Endothelial cell of umbilical vein (primary cell): ENCODE measurements at regions not wholly inside any gene's neighbourhood (a gene's known extent, or its start where the extent isn't known, plus 50 kb on each side); places are given as distances from the start of the nearest gene placed in this dataset.
A peak's percentile ranks its signal among the peaks of the same experiment; 100 is the strongest.

ENCODE experiments used
- BruUV-seq: library from RNA; stranded (reverse); fragments of 400-500 nt; replicated peaks from 2 replicates; lab custom pipeline; 2021; lab: Mats Ljungman, UMichigan
- CTCF ChIA-PET: fragments of 300-600, 350-600 bp; sonication (Branson Sonifier 250); formaldehyde crosslinking; loops from one replicate; lab custom pipeline; 2021; ENCODE audit warnings: antibody characterized with exemption, inconsistent platforms; lab: Charles Lee
- POLR2A ChIA-PET: fragments of 300-600, 350-600 bp; sonication (Branson Sonifier 250); formaldehyde crosslinking; loops from one replicate; lab custom pipeline; 2021; ENCODE audit warnings: antibody characterized with exemption, inconsistent platforms; lab: Charles Lee
- DNase-seq: peaks from one replicate; pipeline ENCODE4 v3.0.0-alpha.2; 2011; ENCODE audit warnings: low read depth, low spot score
- FAIRE-seq: peaks from 2 replicates; lab custom pipeline; 2011; peaks lifted over from hg19 to GRCh38; lab: Jason Lieb, UNC
- H2AFZ ChIP-seq: 2 replicates; pipeline ENCODE4 v1.6.0; 2012; ENCODE audit warnings: low read depth, low read length, control low read depth, inconsistent platforms
- H3K27ac ChIP-seq: 2 replicates; pipeline ENCODE4 v1.5.1; 2011; ENCODE audit warnings: low read depth, mild to moderate bottlenecking, control low read depth, low read length, moderate library complexity; ENCODE audit not compliant: insufficient read depth
- H3K27me3 ChIP-seq, 2 experiments: 2 replicates each; pipeline versions ENCODE4 v1.6.0 to v1.6.1; 2011; ENCODE audit warnings: low read length in 2 of 2, mixed read lengths in 1 of 2; ENCODE audit not compliant: control insufficient read depth in 2 of 2, insufficient read depth in 2 of 2
- H3K36me3 ChIP-seq, 2 experiments: 2 replicates in 1 of 2; 3 replicates in 1 of 2; pipeline ENCODE4 v1.5.1; 2011; ENCODE audit warnings: low read length in 2 of 2, mild to moderate bottlenecking in 1 of 2, moderate library complexity in 1 of 2; ENCODE audit not compliant: control insufficient read depth in 2 of 2, insufficient read depth in 2 of 2; ENCODE audit errors: extremely low read depth in 1 of 2
- H3K4me1 ChIP-seq: 3 replicates; pipeline ENCODE4 v1.5.1; 2011; ENCODE audit warnings: mild to moderate bottlenecking, low read length; ENCODE audit not compliant: control insufficient read depth, insufficient read depth; ENCODE audit errors: extremely low read depth
- H3K4me2 ChIP-seq: 2 replicates; pipeline ENCODE4 v1.6.1; 2011; ENCODE audit warnings: low read length, control low read depth, mixed read lengths; ENCODE audit not compliant: insufficient read depth
- H3K4me3 ChIP-seq, 3 experiments: fragments of 200-600 bp in 1 of 3; sonication (generic), shearing (Covaris generic) in 1 of 3; replicated peaks in 1 of 3; 2 replicates each; pipeline ENCODE4 v1.5.1; 2011 to 2016; ENCODE audit warnings: control low read depth in 3 of 3, low read length in 3 of 3, mild to moderate bottlenecking in 2 of 3, inconsistent platforms in 1 of 3, low read depth in 1 of 3, moderate library complexity in 1 of 3; ENCODE audit not compliant: insufficient read depth in 1 of 3
- H3K79me2 ChIP-seq: 2 replicates; pipeline ENCODE4 v1.6.0; 2012; ENCODE audit warnings: low read length, inconsistent platforms; ENCODE audit not compliant: control insufficient read depth, insufficient read depth
- H3K9ac ChIP-seq: replicated peaks from 2 replicates; pipeline ENCODE3; 2011; ENCODE audit warnings: low read length, control low read depth; ENCODE audit not compliant: insufficient read depth; ENCODE audit errors: extremely low read depth
- H3K9me1 ChIP-seq: replicated peaks from 3 replicates; pipeline ENCODE4 v1.6.0; 2011; ENCODE audit warnings: mild to moderate bottlenecking, low read length; ENCODE audit not compliant: control insufficient read depth, insufficient read depth; ENCODE audit errors: extremely low read depth
- H3K9me3 ChIP-seq: replicated peaks from 2 replicates; pipeline ENCODE4 v1.5.1; 2012; ENCODE audit warnings: low read length, inconsistent platforms; ENCODE audit not compliant: control insufficient read depth, insufficient read depth
- H4K20me1 ChIP-seq: replicated peaks from 2 replicates; pipeline ENCODE3; 2011; ENCODE audit warnings: mild to moderate bottlenecking, low read length; ENCODE audit not compliant: control insufficient read depth, insufficient read depth; ENCODE audit errors: extremely low read depth
- CTCF ChIP-seq, 2 donors: IDR thresholded peaks; 1 replicate in 1 of 2; 2 replicates in 1 of 2; pipeline ENCODE4 v1.5.1; 2011; ENCODE audit warnings: low read length in 2 of 2, mild to moderate bottlenecking in 2 of 2, moderate library complexity in 2 of 2, control low read depth in 1 of 2, inconsistent platforms in 1 of 2, low read depth in 1 of 2; ENCODE audit not compliant: insufficient read depth in 1 of 2; ENCODE audit errors: extremely low read depth in 1 of 2
- EZH2 ChIP-seq: IDR thresholded peaks from 2 replicates; pipeline ENCODE4 v1.6.1; 2012; ENCODE audit warnings: borderline replicate concordance, low read depth, mild to moderate bottlenecking, moderate library complexity, low read length, inconsistent platforms; ENCODE audit not compliant: severe bottlenecking
- FOS ChIP-seq: IDR thresholded peaks from 2 replicates; pipeline ENCODE4 v1.6.1; 2011; ENCODE audit warnings: mild to moderate bottlenecking, low read length, moderate library complexity, borderline replicate concordance; ENCODE audit not compliant: insufficient read depth
- GATA2 ChIP-seq: IDR thresholded peaks from 2 replicates; pipeline ENCODE4 v1.7.0; 2011; ENCODE audit warnings: low read depth, mild to moderate bottlenecking, moderate library complexity, mixed read lengths, low read length; ENCODE audit not compliant: insufficient read length, insufficient read depth
- JUN ChIP-seq: IDR thresholded peaks from 2 replicates; pipeline ENCODE4 v1.6.1; 2011; ENCODE audit warnings: borderline replicate concordance, low read depth; ENCODE audit not compliant: insufficient read length, insufficient read depth
- MYC ChIP-seq: IDR thresholded peaks from one replicate; pipeline ENCODE4 v1.6.1; 2011; ENCODE audit warnings: mild to moderate bottlenecking, low read depth, low read length
- POLR2A ChIP-seq: IDR thresholded peaks from 2 replicates; pipeline ENCODE4 v1.6.1; 2012; ENCODE audit warnings: low read depth, mild to moderate bottlenecking, control low read depth, low read length
- POLR2AphosphoS5 ChIP-seq: IDR thresholded peaks from 2 replicates; pipeline ENCODE4 v1.6.1; 2012; ENCODE audit warnings: low read depth, mild to moderate bottlenecking, control low read depth, low read length, moderate library complexity; ENCODE audit not compliant: insufficient read depth
- dilution Hi-C: fragments of 300-500 bp; cut with MboI; formaldehyde crosslinking; loops from one replicate; pipeline ENCODE4 v1.15.0; 2019; ENCODE audit warnings: low sequenced_read_pairs; ENCODE audit not compliant: extremely low pct_ligation_motif_present
- intact Hi-C: fragments of 100-400 bp; cut with micrococcal nuclease; formaldehyde crosslinking; loops from one replicate; pipeline ENCODE4 v1.10.0; 2022
- TF ChIP-seq, protein P1 (sequence below): IDR thresholded peaks from 2 replicates; pipeline ENCODE4 v1.6.1; 2011; ENCODE audit not compliant: insufficient read depth, insufficient read length

GRCh38 chr9:36486933-36487481, 85.7 kb upstream of the MELK start:
- TF ChIP-seq, protein P1, sequence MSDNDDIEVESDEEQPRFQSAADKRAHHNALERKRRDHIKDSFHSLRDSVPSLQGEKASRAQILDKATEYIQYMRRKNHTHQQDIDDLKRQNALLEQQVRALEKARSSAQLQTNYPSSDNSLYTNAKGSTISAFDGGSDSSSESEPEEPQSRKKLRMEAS: no peak
- TF ChIP-seq EZH2 (no peak), FOS (no peak)

GRCh38 chr9:36486329-36486932, 86.3 kb upstream of the MELK start:
- ChIA-PET POLR2A (no interaction called here), CTCF (interaction anchor here (1.0 to 5.4 kb wide), 7 partner anchors 15 to 79 kb away, joined by 3 to 29 read pairs (median 6); no protein-coding TSS in a partner anchor)
- TSS peak; percentile 42 for BruUV-seq
- H3K27ac ChIP-seq: peak overlapping the region; percentile 69
- TF ChIP-seq POLR2A: no peak
- no peak for TF ChIP-seq JUN
- TF ChIP-seq FOS: no peak
- no peak for TF ChIP-seq GATA2
- TF ChIP-seq CTCF (IDR thresholded peaks at IDR 0.05; ENCODE audit: extremely low read depth in 1 of 2, insufficient read depth in 1 of 2, low read depth in 1 of 2, low read length in 2 of 2): no peak
- TF ChIP-seq EZH2: no peak
- TF ChIP-seq POLR2AphosphoS5: no peak
- TF ChIP-seq, protein P1: no peak
- no peak for TF ChIP-seq MYC
- peak overlapping the region; percentile 84 for H2AFZ ChIP-seq
- H3K9me1 ChIP-seq: no peaks in the 10 kb centered on the region
- peak overlapping the region; percentile 89 to 98 (median 92) for H3K4me3 ChIP-seq
- FAIRE-seq (peak; percentile 44), DNase-seq (peak; percentile 46)
- H3K9ac ChIP-seq: peak overlapping the region; percentile 86
- peak overlapping the region; percentile 98 for H3K4me2 ChIP-seq
- no peaks in the 10 kb centered on the region for H3K27me3 ChIP-seq
- no peaks in the 10 kb centered on the region for H3K36me3 ChIP-seq
- H3K79me2 ChIP-seq: peaks cover 49% of the 10 kb centered on the region
- dilution Hi-C loops (no loop called here), intact Hi-C loops (loop anchor here (2.0 kb wide), 2 partner anchors 36 to 80 kb away; no protein-coding TSS in a partner anchor)
- peaks cover 2% of the 10 kb centered on the region for H4K20me1 ChIP-seq
- H3K9me3 ChIP-seq: no peaks in the 10 kb centered on the region
- peaks cover 23% of the 10 kb centered on the region for H3K4me1 ChIP-seq

More at GRCh38 chr9:36486933-36487481, 85.7 kb upstream of the MELK start:
- POLR2A ChIA-PET: no interaction called here
- CTCF ChIA-PET: interaction anchor here (1.0 to 5.4 kb wide), 5 partner anchors 16 to 80 kb away, joined by 3 to 29 read pairs (median 10); no protein-coding TSS in a partner anchor
- Histone ChIP-seq H3K9me3 (no peaks in the 10 kb centered on the region), H3K27ac (peak overlapping the region; percentile 69), H3K9ac (peak overlapping the region; percentile 86), H3K36me3 (no peaks in the 10 kb centered on the region), H3K4me1 (peaks cover 23% of the 10 kb centered on the region), H2AFZ (peak overlapping the region; percentile 84), H3K4me2 (peak overlapping the region; percentile 98), H3K79me2 (peaks cover 44% of the 10 kb centered on the region), H3K27me3 (no peaks in the 10 kb centered on the region), H3K9me1 (no peaks in the 10 kb centered on the region), H4K20me1 (peaks cover 2% of the 10 kb centered on the region), H3K4me3 (peak overlapping the region; percentile 89 to 98 (median 92))
- BruUV-seq: no TSS peak
- DNase-seq (peak; percentile 42), FAIRE-seq (peak; percentile 24)
- intact Hi-C loops (loop anchor here (2.0 kb wide), 2 partner anchors 36 to 80 kb away; no protein-coding TSS in a partner anchor), dilution Hi-C loops (no loop called here)
